AG04450 (cell line): ENCODE measurements at regions not wholly inside any gene's neighbourhood (a gene's known extent, or its start where the extent isn't known, plus 50 kb on each side); places are given as distances from the start of the nearest gene placed in this dataset.

Experiments
- CTCF ChIA-PET: fragments of 300-600, 350-600 bp; formaldehyde crosslinking; extraction: SDS; loops from one replicate; lab custom pipeline; 2022; ENCODE audit warnings: antibody characterized with exemption, inconsistent platforms; lab: Charles Lee
- POLR2A ChIA-PET: fragments of 350-600 bp; formaldehyde crosslinking; extraction: SDS; loops from one replicate; lab custom pipeline; 2021; ENCODE audit warnings: antibody characterized with exemption, inconsistent platforms; lab: Yijun Ruan, JAX
- DNase-seq: peaks from one replicate; pipeline ENCODE4 v3.0.0-alpha.2; 2011; ENCODE audit warnings: low read depth, low spot score
- H3K27ac ChIP-seq: one replicate; pipeline ENCODE4 v1.5.1; 2012; ENCODE audit warnings: low read depth, low read length, control low read depth
- H3K27me3 ChIP-seq: one replicate; pipeline ENCODE4 v1.6.0; 2012; ENCODE audit warnings: low read length; ENCODE audit not compliant: control insufficient read depth, insufficient read depth
- H3K4me3 ChIP-seq: 2 replicates; pipeline ENCODE4 v1.5.1; 2011; ENCODE audit warnings: mild to moderate bottlenecking, low read depth, low read length, control low read depth
- H3K9me3 ChIP-seq: 2 replicates; pipeline ENCODE4 v1.5.1; 2012; ENCODE audit warnings: low read length; ENCODE audit not compliant: control insufficient read depth, insufficient read depth
- CTCF ChIP-seq: IDR thresholded peaks from 2 replicates; pipeline ENCODE4 v1.5.1; 2011; ENCODE audit warnings: low read depth, low read length, control low read depth, inconsistent platforms

GRCh38 chr12:82121545-82121944 lies 236.6 kb downstream of the CCDC59 start:
- H3K27ac ChIP-seq: no peak overlapping the region
- no peak overlapping the region for H3K4me3 ChIP-seq
- no peak for TF ChIP-seq CTCF
- POLR2A ChIA-PET: no interaction called here
- H3K27me3 ChIP-seq: no peaks in the 10 kb centered on the region
- DNase-seq: no peak
- peaks cover 13% of the 10 kb centered on the region for H3K9me3 ChIP-seq
- CTCF ChIA-PET: no interaction called here

- ChIA-PET POLR2A (no interaction called here), CTCF (no interaction called here)
- no peak for TF ChIP-seq CTCF
- Histone ChIP-seq H3K27ac (no peak overlapping the region), H3K9me3 (peaks cover 13% of the 10 kb centered on the region), H3K27me3 (no peaks in the 10 kb centered on the region), H3K4me3 (no peak overlapping the region)
- DNase-seq: no peak
Observed at GRCh38 chr12:82120901-82121300, 237.3 kb downstream of the CCDC59 start.

GRCh38 chr12:82109243-82109642 lies 248.9 kb downstream of the CCDC59 start:
- Histone ChIP-seq H3K9me3 (peaks cover 6% of the 10 kb centered on the region; the same call in 1 of the 2 replicates), H3K27me3 (no peaks in the 10 kb centered on the region), H3K27ac (no peak overlapping the region), H3K4me3 (no peak overlapping the region)
- CTCF ChIA-PET: no interaction called here
- no peak for TF ChIP-seq CTCF
- no peak for DNase-seq
- POLR2A ChIA-PET: no interaction called here

- POLR2A ChIA-PET: no interaction called here
- Histone ChIP-seq H3K9me3 (peaks cover 6% of the 10 kb centered on the region; the same call in 1 of the 2 replicates), H3K27me3 (no peaks in the 10 kb centered on the region), H3K4me3 (no peak overlapping the region), H3K27ac (no peak overlapping the region)
- no peak for TF ChIP-seq CTCF
- CTCF ChIA-PET: no interaction called here
- DNase-seq: no peak
Observed at GRCh38 chr12:82108615-82109014, 249.6 kb downstream of the CCDC59 start.

- Histone ChIP-seq H3K4me3 (no peak overlapping the region), H3K27ac (no peak overlapping the region), H3K27me3 (no peaks in the 10 kb centered on the region), H3K9me3 (peaks cover 30% of the 10 kb centered on the region; the same call in 1 of the 2 replicates)
- no peak for TF ChIP-seq CTCF
- no peak for DNase-seq
- POLR2A ChIA-PET: no interaction called here
- CTCF ChIA-PET: no interaction called here
Observed at GRCh38 chr12:82099216-82099615, 259.0 kb downstream of the CCDC59 start.
